Heart left ventricle (tissue), 13 donors: ENCODE measurements at regions not wholly inside any gene's neighbourhood (a gene's known extent, or its start where the extent isn't known, plus 50 kb on each side); places are given as distances from the start of the nearest gene placed in this dataset.

ENCODE experiments used
- POLR2A ChIP-seq, 2 donors: fragments of 450-650 bp; IDR thresholded peaks; one replicate each; pipeline ENCODE4 v1.6.1; 2017; ENCODE audit warnings: antibody characterized with exemption in 2 of 2, mild to moderate bottlenecking in 2 of 2, moderate library complexity in 2 of 2
- TF ChIP-seq, protein P1 (sequence below), 12 donors: fragments of 200-600 bp; sonication (generic) in 4 of 12; IDR thresholded peaks; one replicate each; pipeline versions ENCODE4 v1.5.0 to v1.8.0; 2018 to 2022; ENCODE audit warnings: antibody characterized with exemption in 12 of 12, mild to moderate bottlenecking in 5 of 12
- donor health status: ischemic (EF 13 %, LVEDD 7.1; RV severe dilation, severe dysfunction).
- donor health status: DM: no; HTN: yes; CAD: no.
- donor health status: DM: no; HTN: no; CAD: no.
- donor health status: ischemic (EF 25% LVEDD 6.9; RV normal size, moderate dysfunction).
- donor health status: ischemic (EF 25% LVEDD 5.7; RV mildly dilated, moderate dysfunction).
- donor health status: ischemic (EF 35%, LVEDD 5.7; RV mildly dilated, moderate dysfunction).
- donor health status: nonischemic (EF 11% LVEDD 7.7; RV severe dilation, severe dysfunction).
- donor health status: DM: yes; HTN: yes; CAD: no.
- donor health status: PGD.
- donor health status: ischemic (EF 29% LVEDD 5.4; RV normal size, mild dysfunction).
- donor health status: nonischemic (EF 23%, LVEDD 6.1; RV moderate dilation, normal function).

- TF ChIP-seq, protein P1, sequence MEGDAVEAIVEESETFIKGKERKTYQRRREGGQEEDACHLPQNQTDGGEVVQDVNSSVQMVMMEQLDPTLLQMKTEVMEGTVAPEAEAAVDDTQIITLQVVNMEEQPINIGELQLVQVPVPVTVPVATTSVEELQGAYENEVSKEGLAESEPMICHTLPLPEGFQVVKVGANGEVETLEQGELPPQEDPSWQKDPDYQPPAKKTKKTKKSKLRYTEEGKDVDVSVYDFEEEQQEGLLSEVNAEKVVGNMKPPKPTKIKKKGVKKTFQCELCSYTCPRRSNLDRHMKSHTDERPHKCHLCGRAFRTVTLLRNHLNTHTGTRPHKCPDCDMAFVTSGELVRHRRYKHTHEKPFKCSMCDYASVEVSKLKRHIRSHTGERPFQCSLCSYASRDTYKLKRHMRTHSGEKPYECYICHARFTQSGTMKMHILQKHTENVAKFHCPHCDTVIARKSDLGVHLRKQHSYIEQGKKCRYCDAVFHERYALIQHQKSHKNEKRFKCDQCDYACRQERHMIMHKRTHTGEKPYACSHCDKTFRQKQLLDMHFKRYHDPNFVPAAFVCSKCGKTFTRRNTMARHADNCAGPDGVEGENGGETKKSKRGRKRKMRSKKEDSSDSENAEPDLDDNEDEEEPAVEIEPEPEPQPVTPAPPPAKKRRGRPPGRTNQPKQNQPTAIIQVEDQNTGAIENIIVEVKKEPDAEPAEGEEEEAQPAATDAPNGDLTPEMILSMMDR (IDR thresholded peaks at IDR 0.05): no peak
- no peak for TF ChIP-seq POLR2A (IDR thresholded peaks at IDR 0.05)
These were observed 1069.9 kb downstream of the DNAJB9 start for GRCh38 chr7:109639561-109639960.
